DMS 273 (cell line): ENCODE measurements at regions not wholly inside any gene's neighbourhood (a gene's known extent, or its start where the extent isn't known, plus 50 kb on each side); places are given as distances from the start of the nearest gene placed in this dataset.

Source experiments
- DNase-seq: peaks from one replicate; lab custom pipeline; 2025; ENCODE audit not compliant: unreplicated experiment; lab: John Stamatoyannopoulos, UW

- no peak for DNase-seq
These were observed 382.3 kb upstream of the EEF2KMT start for GRCh38 chr16:5479926-5480325.

GRCh38 chr16:5478036-5478435, 380.4 kb upstream of the EEF2KMT start:
- DNase-seq, result no peak

- no peak for DNase-seq
These were observed 379.7 kb upstream of the EEF2KMT start for GRCh38 chr16:5477251-5477650.

- no peak for DNase-seq
These were observed 375.0 kb upstream of the EEF2KMT start for GRCh38 chr16:5472552-5472951.

- no peak for DNase-seq
These were observed 370.9 kb upstream of the EEF2KMT start for GRCh38 chr16:5468488-5468887.

- DNase-seq, result no peak
These were observed 370.0 kb upstream of the EEF2KMT start for GRCh38 chr16:5467552-5467951.

GRCh38 chr16:5466551-5466950, 369.0 kb upstream of the EEF2KMT start:
- no peak for DNase-seq

- no peak for DNase-seq
These were observed 368.1 kb upstream of the EEF2KMT start for GRCh38 chr16:5465714-5466113.

- no peak for DNase-seq
These were observed 366.2 kb upstream of the EEF2KMT start for GRCh38 chr16:5463820-5464219.

- no peak for DNase-seq
These were observed 364.0 kb upstream of the EEF2KMT start for GRCh38 chr16:5461574-5461973.

GRCh38 chr16:5461141-5461540, 363.5 kb upstream of the EEF2KMT start:
- DNase-seq, result no peak

- DNase-seq, result no peak
These were observed 363.1 kb upstream of the EEF2KMT start for GRCh38 chr16:5460701-5461100.

GRCh38 chr16:5459863-5460262, 362.3 kb upstream of the EEF2KMT start:
- DNase-seq, result no peak

GRCh38 chr16:5455110-5455509, 357.5 kb upstream of the EEF2KMT start:
- DNase-seq, result no peak

- DNase-seq, result no peak
These were observed 356.8 kb upstream of the EEF2KMT start for GRCh38 chr16:5454349-5454748.

- DNase-seq, result no peak
These were observed 354.0 kb upstream of the EEF2KMT start for GRCh38 chr16:5451641-5452040.

GRCh38 chr16:5450409-5451104, 353.0 kb upstream of the EEF2KMT start:
- no peak for DNase-seq

- DNase-seq, result no peak
These were observed 352.3 kb upstream of the EEF2KMT start for GRCh38 chr16:5449901-5450300.

- no peak for DNase-seq
These were observed 351.2 kb upstream of the EEF2KMT start for GRCh38 chr16:5448798-5449197.

GRCh38 chr16:5447734-5448133, 350.1 kb upstream of the EEF2KMT start:
- DNase-seq, result no peak

- DNase-seq, result no peak
These were observed 349.1 kb upstream of the EEF2KMT start for GRCh38 chr16:5446623-5447240.

GRCh38 chr16:5444189-5444588, 346.6 kb upstream of the EEF2KMT start:
- DNase-seq, result no peak

GRCh38 chr16:5442986-5443385, 345.4 kb upstream of the EEF2KMT start:
- DNase-seq, result no peak
